GM23338 (cell line): ENCODE measurements at regions not wholly inside any gene's neighbourhood (a gene's known extent, or its start where the extent isn't known, plus 50 kb on each side); places are given as distances from the start of the nearest gene placed in this dataset.

Experiments
- ATAC-seq: fragments of 200-7000 bp; cut with Tn5 transposase; 3 replicates; pipeline ENCODE4 v1.9.1; 2020
- DNase-seq: peaks from one replicate; pipeline ENCODE4 v3.0.0-alpha.2; 2015; ENCODE audit warnings: low spot score
- H2AFZ ChIP-seq: fragments of 200-600 bp; sonication (generic); 2 replicates; pipeline ENCODE4 v1.8.0; 2016; ENCODE audit warnings: antibody characterized with exemption, mild to moderate bottlenecking, moderate library complexity
- H3F3A ChIP-seq: fragments of 200-600 bp; sonication (generic); replicated peaks from 2 replicates; pipeline ENCODE4 v1.8.0; 2017; ENCODE audit warnings: antibody characterized with exemption, mixed run types, low read depth
- H3K27ac ChIP-seq: fragments of 200-600 bp; sonication (generic); 2 replicates; pipeline ENCODE4 v1.6.1; 2016; ENCODE audit warnings: low read depth
- H3K27me3 ChIP-seq: fragments of 200-600 bp; sonication (generic); 2 replicates; pipeline ENCODE4 v1.8.0; 2016; ENCODE audit warnings: mild to moderate bottlenecking, mixed run types, moderate library complexity; ENCODE audit not compliant: insufficient read depth
- H3K36me3 ChIP-seq: fragments of 200-600 bp; sonication (generic); 2 replicates; pipeline ENCODE4 v1.8.0; 2016; ENCODE audit warnings: mild to moderate bottlenecking; ENCODE audit not compliant: insufficient read depth
- H3K4me1 ChIP-seq: fragments of 200-600 bp; sonication (generic); 2 replicates; pipeline ENCODE4 v1.8.0; 2016; ENCODE audit warnings: mild to moderate bottlenecking, moderate library complexity; ENCODE audit not compliant: insufficient read depth
- H3K4me2 ChIP-seq: fragments of 200-600 bp; sonication (generic); 2 replicates; pipeline ENCODE4 v1.7.1; 2017; ENCODE audit warnings: mixed run types
- H3K4me3 ChIP-seq: fragments of 200-600 bp; sonication (generic); 2 replicates; pipeline ENCODE4 v1.6.1; 2016; ENCODE audit warnings: mixed run types
- H3K79me2 ChIP-seq: fragments of 200-600 bp; sonication (generic); replicated peaks from 2 replicates; pipeline ENCODE4 v1.8.0; 2017; ENCODE audit warnings: mild to moderate bottlenecking; ENCODE audit not compliant: insufficient read depth
- H3K9me2 ChIP-seq: fragments of 200-600 bp; sonication (generic); 2 replicates; pipeline ENCODE4 v1.8.0; 2017; ENCODE audit not compliant: insufficient read depth
- H4K20me1 ChIP-seq: fragments of 200-600 bp; sonication (generic); replicated peaks from 2 replicates; pipeline ENCODE4 v1.8.0; 2017; ENCODE audit warnings: mild to moderate bottlenecking; ENCODE audit not compliant: insufficient read depth
- H3K27ac Mint-ChIP-seq: 2 replicates; pipeline ENCODE4 v1.8.0; 2020; ENCODE audit warnings: inconsistent platforms, mild to moderate bottlenecking, moderate library complexity, mixed read lengths
- H3K27me3 Mint-ChIP-seq: 3 replicates; pipeline ENCODE4 v1.8.0; 2022; ENCODE audit warnings: low read depth, mild to moderate bottlenecking, moderate library complexity, mixed read lengths, inconsistent platforms; ENCODE audit not compliant: insufficient read depth, poor library complexity
- H3K36me3 Mint-ChIP-seq: 3 replicates; pipeline ENCODE4 v1.8.0; 2021; ENCODE audit warnings: low read depth, mild to moderate bottlenecking, inconsistent platforms, moderate library complexity, mixed read lengths
- H3K4me1 Mint-ChIP-seq: 3 replicates; pipeline ENCODE4 v1.8.0; 2020; ENCODE audit warnings: mild to moderate bottlenecking, inconsistent platforms, mixed read lengths
- H3K4me3 Mint-ChIP-seq: 3 replicates; pipeline ENCODE4 v1.8.0; 2021; ENCODE audit warnings: moderate library complexity, mild to moderate bottlenecking, inconsistent platforms, mixed read lengths
- H3K9me3 Mint-ChIP-seq: 3 replicates; pipeline ENCODE4 v1.8.0; 2020; ENCODE audit warnings: moderate library complexity, mild to moderate bottlenecking, inconsistent platforms, mixed read lengths
- CREB1 ChIP-seq: fragments of 250-450 bp; sonication (Bioruptor Pico); IDR thresholded peaks from 2 replicates; pipeline ENCODE4 v1.5.0; 2020; ENCODE audit warnings: low read depth, mild to moderate bottlenecking, moderate library complexity
- CTCF ChIP-seq, 2 experiments: fragments of 200-600 bp in 1 of 2; sonication (generic) in 1 of 2; conservative IDR thresholded peaks; 2 replicates each; pipeline versions ENCODE4 v1.5.1 to v1.6.1; 2016 to 2017; ENCODE audit warnings: antibody characterized with exemption in 2 of 2, low read depth in 2 of 2, mild to moderate bottlenecking in 2 of 2, moderate library complexity in 1 of 2
- ETS1 ChIP-seq: IDR thresholded peaks from 2 replicates; pipeline ENCODE4 v1.6.1; 2016; ENCODE audit warnings: antibody characterized with exemption
- REST ChIP-seq: IDR thresholded peaks from one replicate; pipeline ENCODE4 v1.6.1; 2018; ENCODE audit warnings: antibody characterized with exemption; ENCODE audit not compliant: unreplicated experiment
- ZNF114 ChIP-seq: fragments of 250-450 bp; sonication (Bioruptor Pico); IDR thresholded peaks from 2 replicates; pipeline ENCODE4 v1.5.0; 2020; ENCODE audit warnings: mild to moderate bottlenecking, moderate library complexity
- ZNF462 ChIP-seq: fragments of 250-450 bp; sonication (Bioruptor Pico); IDR thresholded peaks from 2 replicates; pipeline ENCODE4 v1.5.0; 2020; ENCODE audit warnings: mild to moderate bottlenecking, moderate library complexity

- no peak for TF ChIP-seq ZNF462 (CRISPR knock-in tag)
- no peak for TF ChIP-seq CTCF (conservative IDR thresholded peaks at IDR 0.05; ENCODE audit: low read depth in 2 of 2)
These were observed 630.7 kb upstream of the HS6ST1 start (continued) for GRCh38 chr2:128949360-128949759.

- no peak for DNase-seq
- Histone ChIP-seq H3K79me2 (no peaks in the 10 kb centered on the region), H3K4me3 (no peak overlapping the region), H3F3A (no peaks in the 10 kb centered on the region), H3K27me3 (no peaks in the 10 kb centered on the region), H3K27ac (no peak overlapping the region), H2AFZ (no peak overlapping the region), H3K4me1 (no peaks in the 10 kb centered on the region), H3K4me2 (no peak overlapping the region), H3K9me2 (no peaks in the 10 kb centered on the region), H3K36me3 (no peaks in the 10 kb centered on the region), H4K20me1 (no peaks in the 10 kb centered on the region)
- no peak for ATAC-seq
- Mint-ChIP-seq H3K9me3 (peaks cover 69% of the 10 kb centered on the region), H3K27me3 (peaks cover 2% of the 10 kb centered on the region), H3K4me1 (no peaks in the 10 kb centered on the region), H3K4me3 (no peak overlapping the region), H3K36me3 (peaks cover 35% of the 10 kb centered on the region), H3K27ac (no peak overlapping the region)
- peak; percentile 52 for TF ChIP-seq REST
- TF ChIP-seq ETS1: no peak
- no peak for TF ChIP-seq CREB1
- no peak for TF ChIP-seq ZNF114 (CRISPR knock-in tag)
These were observed 632.1 kb upstream of the HS6ST1 start for GRCh38 chr2:128950758-128951157.
